Neural progenitor cell (in vitro differentiated cells): ENCODE measurements at regions not wholly inside any gene's neighbourhood (a gene's known extent, or its start where the extent isn't known, plus 50 kb on each side); places are given as distances from the start of the nearest gene placed in this dataset.

Experiments used
- DNase-seq: peaks from one replicate; pipeline ENCODE4 v3.0.0-alpha.2; 2016; ENCODE audit warnings: low spot score
- H2AFZ ChIP-seq: fragments of 200-600 bp; sonication (generic); replicated peaks from 2 replicates; pipeline ENCODE4 v1.6.1; 2016; ENCODE audit warnings: antibody characterized with exemption
- H3F3A ChIP-seq: fragments of 200-600 bp; sonication (generic); 2 replicates; pipeline ENCODE4 v1.6.1; 2016; ENCODE audit warnings: antibody characterized with exemption, low read depth
- H3K27ac ChIP-seq: fragments of 200-600 bp; sonication (generic); 2 replicates; pipeline ENCODE4 v1.5.1; 2016; ENCODE audit warnings: mild to moderate bottlenecking
- H3K27me3 ChIP-seq: fragments of 200-600 bp; sonication (generic); 2 replicates; pipeline ENCODE4 v1.6.1; 2016; ENCODE audit warnings: mild to moderate bottlenecking, moderate library complexity
- H3K36me3 ChIP-seq: fragments of 200-600 bp; sonication (generic); 2 replicates; pipeline ENCODE4 v1.5.1; 2016
- H3K4me1 ChIP-seq: fragments of 200-600 bp; sonication (generic); 2 replicates; pipeline ENCODE4 v1.6.1; 2016; ENCODE audit warnings: mixed run types
- H3K4me2 ChIP-seq: fragments of 200-600 bp; sonication (generic); 2 replicates; pipeline ENCODE4 v1.6.1; 2016
- H3K4me3 ChIP-seq: fragments of 200-600 bp; sonication (generic); 2 replicates; pipeline ENCODE4 v1.5.1; 2016
- H3K79me2 ChIP-seq: fragments of 200-600 bp; sonication (generic); 2 replicates; pipeline ENCODE4 v1.6.1; 2016; ENCODE audit warnings: low read depth
- H3K9ac ChIP-seq: fragments of 200-600 bp; sonication (generic); 2 replicates; pipeline ENCODE4 v1.6.1; 2016
- H3K9me3 ChIP-seq: fragments of 200-600 bp; sonication (generic); 2 replicates; pipeline ENCODE4 v1.5.1; 2016; ENCODE audit warnings: low read depth
- H4K20me1 ChIP-seq: fragments of 200-600 bp; sonication (generic); 2 replicates; pipeline ENCODE4 v1.6.1; 2016; ENCODE audit warnings: low read depth
- H3K27ac Mint-ChIP-seq: 3 replicates; pipeline ENCODE4 v1.8.0; 2021; ENCODE audit warnings: mixed read lengths
- H3K27me3 Mint-ChIP-seq: 2 replicates; pipeline ENCODE4 v1.8.0; 2022; ENCODE audit warnings: low read depth, mild to moderate bottlenecking, inconsistent platforms, moderate library complexity, mixed read lengths; ENCODE audit not compliant: insufficient read depth
- H3K36me3 Mint-ChIP-seq: 3 replicates; pipeline ENCODE4 v1.8.0; 2021; ENCODE audit warnings: mixed read lengths
- H3K4me1 Mint-ChIP-seq: 3 replicates; pipeline ENCODE4 v1.8.0; 2021; ENCODE audit warnings: mixed read lengths
- H3K4me3 Mint-ChIP-seq: 3 replicates; pipeline ENCODE4 v1.8.0; 2021; ENCODE audit warnings: mild to moderate bottlenecking, moderate library complexity, mixed read lengths
- H3K9me3 Mint-ChIP-seq: 3 replicates; pipeline ENCODE4 v1.8.0; 2020; ENCODE audit warnings: mixed read lengths
- CTCF ChIP-seq: fragments of 200-600 bp; sonication (generic); IDR thresholded peaks from 2 replicates; pipeline ENCODE4 v1.5.1; 2017; ENCODE audit warnings: antibody characterized with exemption, mild to moderate bottlenecking
- EZH2 ChIP-seq: fragments of 200-600 bp; sonication (generic); IDR thresholded peaks from 2 replicates; pipeline ENCODE4 v1.6.1; 2017; ENCODE audit warnings: antibody characterized with exemption, mild to moderate bottlenecking, moderate library complexity
- EZH2phosphoT487 ChIP-seq: fragments of 200-600 bp; sonication (generic); IDR thresholded peaks from 2 replicates; pipeline ENCODE4 v1.6.1; 2017; ENCODE audit warnings: antibody characterized with exemption

GRCh38 chr9:90027296-90027790 is 422.5 kb downstream of the GADD45G start:
- no peaks in the 10 kb centered on the region for H4K20me1 ChIP-seq
- no peak overlapping the region for H3K27ac ChIP-seq
- Mint-ChIP-seq H3K27ac (no peak overlapping the region), H3K9me3 (no peaks in the 10 kb centered on the region), H3K4me3 (no peak overlapping the region), H3K36me3 (no peaks in the 10 kb centered on the region), H3K4me1 (no peaks in the 10 kb centered on the region), H3K27me3 (peaks cover 6% of the 10 kb centered on the region)
- H3K9me3 ChIP-seq = no peaks in the 10 kb centered on the region
- no peaks in the 10 kb centered on the region for H3K27me3 ChIP-seq
- DNase-seq = no peak
- no peaks in the 10 kb centered on the region for H3F3A ChIP-seq
- no peak overlapping the region for H2AFZ ChIP-seq
- H3K4me1 ChIP-seq = no peaks in the 10 kb centered on the region
- H3K79me2 ChIP-seq = no peaks in the 10 kb centered on the region
- no peaks in the 10 kb centered on the region for H3K36me3 ChIP-seq
- no peak overlapping the region for H3K4me3 ChIP-seq
- TF ChIP-seq CTCF (no peak), EZH2phosphoT487 (no peak), EZH2 (no peak)
- no peak overlapping the region for H3K9ac ChIP-seq
- H3K4me2 ChIP-seq = no peak overlapping the region

- no peaks in the 10 kb centered on the region for H3K27me3 ChIP-seq
- no peaks in the 10 kb centered on the region for H3K4me1 ChIP-seq
- peaks cover 2% of the 10 kb centered on the region for H3K4me1 Mint-ChIP-seq
- H3K9me3 Mint-ChIP-seq = no peaks in the 10 kb centered on the region
- no peaks in the 10 kb centered on the region for H3K36me3 Mint-ChIP-seq
- no peak overlapping the region for H2AFZ ChIP-seq
- peaks cover 4% of the 10 kb centered on the region for H3K27me3 Mint-ChIP-seq
- H3F3A ChIP-seq = no peaks in the 10 kb centered on the region
- H3K27ac Mint-ChIP-seq = no peak overlapping the region
- H4K20me1 ChIP-seq = no peaks in the 10 kb centered on the region
- no peaks in the 10 kb centered on the region for H3K79me2 ChIP-seq
- H3K4me2 ChIP-seq = no peak overlapping the region
- H3K36me3 ChIP-seq = no peaks in the 10 kb centered on the region
- no peak overlapping the region for H3K4me3 Mint-ChIP-seq
- H3K27ac ChIP-seq = no peak overlapping the region
- TF ChIP-seq EZH2phosphoT487 (no peak), EZH2 (no peak), CTCF (no peak)
- no peaks in the 10 kb centered on the region for H3K9me3 ChIP-seq
- DNase-seq = no peak
- H3K4me3 ChIP-seq = no peak overlapping the region
- no peak overlapping the region for H3K9ac ChIP-seq
These were observed 424.6 kb downstream of the GADD45G start for GRCh38 chr9:90029386-90029785.

GRCh38 chr9:90029996-90030395 is 425.2 kb downstream of the GADD45G start:
- Mint-ChIP-seq H3K9me3 (no peaks in the 10 kb centered on the region), H3K27ac (no peak overlapping the region), H3K4me1 (peaks cover 4% of the 10 kb centered on the region), H3K27me3 (peaks cover 2% of the 10 kb centered on the region), H3K36me3 (no peaks in the 10 kb centered on the region), H3K4me3 (no peak overlapping the region)
- no peak for TF ChIP-seq EZH2phosphoT487
- H3K9ac ChIP-seq = no peak overlapping the region
- no peak overlapping the region for H3K27ac ChIP-seq
- H3K9me3 ChIP-seq = no peaks in the 10 kb centered on the region
- H2AFZ ChIP-seq = no peak overlapping the region
- no peaks in the 10 kb centered on the region for H3K79me2 ChIP-seq
- H3K4me2 ChIP-seq = no peak overlapping the region
- no peaks in the 10 kb centered on the region for H4K20me1 ChIP-seq
- H3F3A ChIP-seq = no peaks in the 10 kb centered on the region
- no peaks in the 10 kb centered on the region for H3K27me3 ChIP-seq
- no peak for DNase-seq
- H3K4me3 ChIP-seq = no peak overlapping the region
- no peaks in the 10 kb centered on the region for H3K4me1 ChIP-seq
- no peaks in the 10 kb centered on the region for H3K36me3 ChIP-seq

- H3K27ac Mint-ChIP-seq = no peak overlapping the region
- DNase-seq = no peak
- H3K4me3 Mint-ChIP-seq = no peak overlapping the region
- no peaks in the 10 kb centered on the region for H3K27me3 ChIP-seq
- no peaks in the 10 kb centered on the region for H3K79me2 ChIP-seq
- peaks cover 3% of the 10 kb centered on the region for H3F3A ChIP-seq
- no peak overlapping the region for H3K9ac ChIP-seq
- H4K20me1 ChIP-seq = no peaks in the 10 kb centered on the region
- no peak overlapping the region for H3K27ac ChIP-seq
- H3K4me3 ChIP-seq = no peak overlapping the region
- H3K9me3 Mint-ChIP-seq = no peaks in the 10 kb centered on the region
- H3K36me3 ChIP-seq = no peaks in the 10 kb centered on the region
- H3K4me2 ChIP-seq = no peak overlapping the region
- H3K4me1 Mint-ChIP-seq = peaks cover 10% of the 10 kb centered on the region
- no peaks in the 10 kb centered on the region for H3K9me3 ChIP-seq
- TF ChIP-seq CTCF (no peak), EZH2phosphoT487 (no peak), EZH2 (no peak)
- no peak overlapping the region for H2AFZ ChIP-seq
- peaks cover 6% of the 10 kb centered on the region for H3K4me1 ChIP-seq
- no peaks in the 10 kb centered on the region for H3K36me3 Mint-ChIP-seq
- peaks cover 1% of the 10 kb centered on the region for H3K27me3 Mint-ChIP-seq
These were observed 427.6 kb downstream of the GADD45G start for GRCh38 chr9:90032296-90033027.
